SHP77 (cell line): ENCODE measurements at regions not wholly inside any gene's neighbourhood (a gene's known extent, or its start where the extent isn't known, plus 50 kb on each side); places are given as distances from the start of the nearest gene placed in this dataset.

Source experiments
- DNase-seq, 2 experiments: peaks; one replicate each; lab custom pipeline; 2025; lab: John Stamatoyannopoulos, UW

DNA sequence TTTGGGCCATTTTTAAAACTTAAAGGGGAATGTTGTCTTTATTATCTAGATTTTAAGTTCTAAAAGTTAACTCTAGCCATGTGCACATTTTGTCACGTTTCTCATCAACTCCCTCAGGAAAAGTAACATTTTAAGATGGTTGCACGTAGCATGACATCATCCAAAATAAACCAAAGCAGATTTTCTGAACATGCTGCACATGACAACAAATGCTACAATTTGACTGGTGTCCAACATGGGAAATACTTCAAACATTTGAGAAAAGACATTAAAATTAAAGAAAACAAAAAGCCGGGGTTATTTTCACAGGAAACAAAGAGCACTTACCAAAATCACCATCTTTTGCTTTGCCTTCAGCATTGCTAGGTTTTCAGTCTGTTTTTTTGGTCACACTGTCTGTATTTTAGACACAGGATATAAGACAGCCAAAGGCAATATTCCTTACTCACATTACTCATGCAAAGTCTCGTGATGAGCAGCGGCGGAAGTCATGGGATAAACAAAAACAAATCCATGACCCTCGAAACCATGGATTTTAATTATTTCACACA, 51.3 kb upstream of the RND3 start:
- no peak for DNase-seq
